Heart left ventricle (tissue), 16 donors: ENCODE measurements at regions not wholly inside any gene's neighbourhood (a gene's known extent, or its start where the extent isn't known, plus 50 kb on each side); places are given as distances from the start of the nearest gene placed in this dataset.

Experiments
- ATAC-seq, 4 donors: fragments of 200-7000 bp; cut with Tn5 transposase; one replicate each; pipeline ENCODE4 v1.9.1; 2020 to 2022; ENCODE audit warnings: moderate library complexity in 4 of 4, mild to moderate bottlenecking in 3 of 4, moderate number of reproducible peaks in 1 of 4
- DNase-seq, 5 donors: peaks; one replicate each; pipeline ENCODE4 v3.0.0-alpha.2; 2020
- H3K27ac ChIP-seq, 12 donors: fragments of 200-600 bp; sonication (generic) in 4 of 12; one replicate each; pipeline versions ENCODE4 v1.5.0 to v1.8.0; 2016 to 2022; ENCODE audit warnings: mild to moderate bottlenecking in 2 of 12
- H3K27me3 ChIP-seq, 9 donors: fragments of 200-600 bp; sonication (generic) in 2 of 9; one replicate each; pipeline versions ENCODE4 v1.5.1 to v1.8.0; 2016 to 2022; ENCODE audit warnings: mild to moderate bottlenecking in 3 of 9
- H3K36me3 ChIP-seq, 9 donors: fragments of 200-600 bp; sonication (generic) in 2 of 9; one replicate each; pipeline versions ENCODE4 v1.5.0 to v1.8.0; 2018 to 2022; ENCODE audit warnings: mild to moderate bottlenecking in 2 of 9
- H3K4me1 ChIP-seq, 12 donors: fragments of 200-600 bp; sonication (generic) in 4 of 12; one replicate each; pipeline versions ENCODE4 v1.5.0 to v1.8.0; 2016 to 2022; ENCODE audit warnings: mild to moderate bottlenecking in 3 of 12
- H3K4me3 ChIP-seq, 12 donors: fragments of 200-600 bp; sonication (generic) in 4 of 12; one replicate each; pipeline versions ENCODE4 v1.5.0 to v1.8.0; 2017 to 2022; ENCODE audit warnings: mild to moderate bottlenecking in 9 of 12, moderate library complexity in 4 of 12
- H3K9me3 ChIP-seq, 12 donors: fragments of 200-600 bp; sonication (generic) in 4 of 12; one replicate each; pipeline versions ENCODE4 v1.5.0 to v1.8.0; 2016 to 2022; ENCODE audit warnings: mild to moderate bottlenecking in 1 of 12
- POLR2A ChIP-seq, 2 donors: fragments of 450-650 bp; IDR thresholded peaks; one replicate each; pipeline ENCODE4 v1.6.1; 2017; ENCODE audit warnings: antibody characterized with exemption in 2 of 2, mild to moderate bottlenecking in 2 of 2, moderate library complexity in 2 of 2
- WGBS, 4 donors: extraction: QIAGEN DNeasy Blood & Tissue Kit in 2 of 4; methylation state at CpG; one replicate each; pipeline versions ENCODE4 v1.1.5 to v1.1.7; 2013 to 2018; 5-methylcytosine and 5-hydroxymethylcytosine counted together
- intact Hi-C, 10 donors: fragments of 100-400 bp; cut with DNase I; formaldehyde crosslinking; loops; one replicate each; pipeline versions ENCODE4 v1.11.1 to v1.14.2; 2022
- TF ChIP-seq, protein P1 (sequence below), 12 donors: fragments of 200-600 bp; sonication (generic) in 4 of 12; IDR thresholded peaks; one replicate each; pipeline versions ENCODE4 v1.5.0 to v1.8.0; 2018 to 2022; ENCODE audit warnings: antibody characterized with exemption in 12 of 12, mild to moderate bottlenecking in 5 of 12
- donor health status: ischemic (EF 13 %, LVEDD 7.1; RV severe dilation, severe dysfunction).
- donor health status: healthy with polysubstance abuse.
- donor health status: DM: no; HTN: yes; CAD: no.
- donor health status: DM: no; HTN: no; CAD: no.
- donor health status: ischemic (EF 25% LVEDD 6.9; RV normal size, moderate dysfunction).
- donor health status: ischemic (EF 25% LVEDD 5.7; RV mildly dilated, moderate dysfunction).
- donor health status: healthy.
- donor health status: DM: yes; HTN: yes; CAD: no.
- donor health status: ischemic (EF 35%, LVEDD 5.7; RV mildly dilated, moderate dysfunction).
- donor health status: nonischemic (EF 11% LVEDD 7.7; RV severe dilation, severe dysfunction).
- donor health status: DM: yes; HTN: yes; CAD: no.
- donor health status: PGD.
- donor health status: ischemic (EF 29% LVEDD 5.4; RV normal size, mild dysfunction).
- donor health status: nonischemic (EF 23%, LVEDD 6.1; RV moderate dilation, normal function).

DNA sequence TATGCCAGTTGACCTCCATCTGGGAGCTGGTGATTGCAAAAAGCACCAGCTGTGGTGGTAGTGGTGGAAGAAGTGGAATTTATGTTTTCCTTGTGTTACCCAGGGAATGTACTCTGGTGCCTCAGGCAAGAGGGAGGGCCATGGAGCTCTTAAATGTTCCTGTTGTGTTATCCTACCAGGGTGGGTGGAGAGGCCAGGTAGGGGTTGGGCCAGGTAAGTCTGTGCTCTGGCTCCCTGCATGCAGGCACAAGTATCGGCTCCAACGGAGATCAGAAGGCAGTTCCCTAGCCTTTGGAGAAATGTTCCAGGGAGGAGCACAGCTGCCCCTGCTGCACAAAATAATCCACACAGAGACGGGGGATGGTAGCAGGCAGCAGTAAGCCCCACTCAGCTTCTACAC is 419.3 kb upstream of the EYS start:
- H3K36me3 ChIP-seq: no peaks in the 10 kb centered on the region
- H3K27ac ChIP-seq: no peak overlapping the region
- ATAC-seq (no peak), DNase-seq (no peak)
- intact Hi-C loops: no loop called here
- H3K4me1 ChIP-seq: no peaks in the 10 kb centered on the region
- TF ChIP-seq, protein P1, sequence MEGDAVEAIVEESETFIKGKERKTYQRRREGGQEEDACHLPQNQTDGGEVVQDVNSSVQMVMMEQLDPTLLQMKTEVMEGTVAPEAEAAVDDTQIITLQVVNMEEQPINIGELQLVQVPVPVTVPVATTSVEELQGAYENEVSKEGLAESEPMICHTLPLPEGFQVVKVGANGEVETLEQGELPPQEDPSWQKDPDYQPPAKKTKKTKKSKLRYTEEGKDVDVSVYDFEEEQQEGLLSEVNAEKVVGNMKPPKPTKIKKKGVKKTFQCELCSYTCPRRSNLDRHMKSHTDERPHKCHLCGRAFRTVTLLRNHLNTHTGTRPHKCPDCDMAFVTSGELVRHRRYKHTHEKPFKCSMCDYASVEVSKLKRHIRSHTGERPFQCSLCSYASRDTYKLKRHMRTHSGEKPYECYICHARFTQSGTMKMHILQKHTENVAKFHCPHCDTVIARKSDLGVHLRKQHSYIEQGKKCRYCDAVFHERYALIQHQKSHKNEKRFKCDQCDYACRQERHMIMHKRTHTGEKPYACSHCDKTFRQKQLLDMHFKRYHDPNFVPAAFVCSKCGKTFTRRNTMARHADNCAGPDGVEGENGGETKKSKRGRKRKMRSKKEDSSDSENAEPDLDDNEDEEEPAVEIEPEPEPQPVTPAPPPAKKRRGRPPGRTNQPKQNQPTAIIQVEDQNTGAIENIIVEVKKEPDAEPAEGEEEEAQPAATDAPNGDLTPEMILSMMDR (IDR thresholded peaks at IDR 0.05): no peak
- no peaks in the 10 kb centered on the region for H3K27me3 ChIP-seq
- 83 to 92% (median 89%) methylated on average over 1 to 3 of the region's 3 CpGs for WGBS, 4 donors
- H3K9me3 ChIP-seq: peaks cover 0 to 15% (median 3%) of the 10 kb centered on the region in 12 donors
- H3K4me3 ChIP-seq: no peak overlapping the region

DNA sequence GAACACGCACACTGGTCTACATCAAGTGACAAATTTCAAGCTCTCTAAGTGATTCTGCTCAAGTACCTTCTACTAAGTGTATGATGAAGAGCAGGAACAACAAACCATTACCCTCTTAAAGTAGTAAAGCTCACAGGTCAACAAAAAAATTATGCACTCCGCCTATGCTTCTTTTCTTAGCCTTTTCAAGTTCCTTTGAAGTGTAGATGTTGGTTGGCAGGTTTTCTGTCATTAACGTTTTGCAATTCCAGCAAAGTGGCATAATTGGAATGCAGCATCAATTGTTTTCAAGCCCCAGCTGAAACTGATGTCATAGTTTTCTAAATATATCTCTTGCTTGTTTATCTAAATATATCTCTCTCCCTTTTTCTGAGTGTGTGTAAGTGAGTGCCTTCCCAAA is 396.9 kb upstream of the EYS start:
- Histone ChIP-seq H3K4me1 (no peaks in the 10 kb centered on the region), H3K36me3 (no peaks in the 10 kb centered on the region), H3K27ac (no peak overlapping the region), H3K4me3 (no peak overlapping the region), H3K9me3 (peaks cover 0 to 17% (median 0%) of the 10 kb centered on the region in 12 donors), H3K27me3 (no peaks in the 10 kb centered on the region)
- DNase-seq (no peak), ATAC-seq (peak in 1 of 4 donors; percentile 58)
- WGBS, 4 donors: 16 to 24% (median 19%) methylated on average over 3 of the region's 3 CpGs
- TF ChIP-seq POLR2A (IDR thresholded peaks at IDR 0.05): no peak
- TF ChIP-seq, protein P1 (IDR thresholded peaks at IDR 0.05): no peak
- intact Hi-C loops: no loop called here

DNA sequence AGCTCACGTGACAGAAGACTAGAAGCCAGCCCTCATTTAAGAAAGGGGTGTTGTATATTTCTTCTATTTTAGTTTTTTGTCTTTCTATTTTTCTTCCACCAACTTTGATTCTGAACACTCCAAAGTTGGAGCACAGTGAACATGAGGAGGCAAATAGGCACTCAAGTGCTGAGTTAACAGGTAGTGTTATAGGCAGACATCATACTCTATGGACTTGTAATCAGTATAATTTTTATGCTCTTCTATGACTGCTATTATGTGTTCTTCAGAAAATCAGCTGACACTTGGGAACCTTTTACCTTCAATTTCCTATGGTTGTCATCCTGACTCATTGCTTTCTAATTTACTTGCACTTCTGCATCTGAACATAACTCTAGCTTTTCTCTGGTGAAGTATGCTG is 396.3 kb upstream of the EYS start:
- no peak for TF ChIP-seq POLR2A (IDR thresholded peaks at IDR 0.05)
- TF ChIP-seq, protein P1 (IDR thresholded peaks at IDR 0.05): no peak
- DNase-seq (no peak), ATAC-seq (no peak)
- Histone ChIP-seq H3K4me3 (no peak overlapping the region), H3K36me3 (no peaks in the 10 kb centered on the region), H3K4me1 (no peaks in the 10 kb centered on the region), H3K27me3 (no peaks in the 10 kb centered on the region), H3K9me3 (peaks cover 0 to 17% (median 0%) of the 10 kb centered on the region in 12 donors), H3K27ac (no peak overlapping the region)
- WGBS, 4 donors: 84 to 94% (median 90%) methylated on average over 1 of the region's 1 CpG
- intact Hi-C loops: no loop called here

DNA sequence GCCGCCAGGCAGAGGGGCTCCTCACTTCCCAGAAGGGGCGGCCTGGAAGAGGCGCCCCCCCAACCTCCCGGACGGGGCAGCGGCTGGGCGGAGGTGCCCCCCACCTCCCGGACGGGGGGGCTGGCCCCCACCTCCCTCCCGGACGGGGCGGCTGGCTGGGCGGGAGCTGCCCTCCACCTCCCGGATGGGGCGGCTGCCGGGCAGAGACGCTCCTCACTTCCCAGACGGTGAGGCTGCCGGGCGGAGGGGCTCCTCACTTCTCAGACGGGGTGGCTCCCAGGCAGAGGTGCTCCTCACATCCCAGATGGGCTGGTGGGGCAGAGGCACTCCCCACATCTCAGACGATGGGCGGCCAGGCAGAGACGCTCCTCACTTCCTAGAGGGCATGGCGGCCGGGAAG is 389.7 kb upstream of the EYS start:
- Histone ChIP-seq H3K27me3 (no peaks in the 10 kb centered on the region), H3K4me3 (no peak overlapping the region), H3K4me1 (no peaks in the 10 kb centered on the region), H3K27ac (no peak overlapping the region), H3K9me3 (peaks cover 0 to 12% (median 0%) of the 10 kb centered on the region in 12 donors), H3K36me3 (no peaks in the 10 kb centered on the region)
- DNase-seq (peak in 2 of 5 donors; percentile 18 to 40), ATAC-seq (no peak)
- intact Hi-C loops: no loop called here
- no peak for TF ChIP-seq POLR2A (IDR thresholded peaks at IDR 0.05)
- TF ChIP-seq, protein P1 (IDR thresholded peaks at IDR 0.05): no peak
- WGBS, 4 donors: 95 to 97% (median 96%) methylated on average over 3 to 26 of the region's 26 CpGs
